Activated CD4-positive, alpha-beta memory T cell treated with anti-CD3 and anti-CD28 coated beads, Interleukin-2, amount 10 ng/mL, durations not matched to agents 7 days and 5 days (primary cell): ENCODE measurements at regions not wholly inside any gene's neighbourhood (a gene's known extent, or its start where the extent isn't known, plus 50 kb on each side); places are given as distances from the start of the nearest gene placed in this dataset.

Experiments used
- CTCF ChIA-PET: fragments of 350-600 bp; sonication (Branson Sonifier 250); formaldehyde crosslinking; loops from one replicate; lab custom pipeline; 2021; ENCODE audit warnings: antibody characterized with exemption, inconsistent platforms; lab: Charles Lee
- POLR2A ChIA-PET: fragments of 350-600 bp; sonication (Branson Sonifier 250); formaldehyde crosslinking; loops from one replicate; lab custom pipeline; 2021; ENCODE audit warnings: antibody characterized with exemption; lab: Charles Lee
- DNase-seq: peaks from one replicate; pipeline ENCODE4 v3.0.0-alpha.2; 2020
- H3K27ac Mint-ChIP-seq: one replicate; pipeline ENCODE4 v1.8.0; 2021; ENCODE audit warnings: mild to moderate bottlenecking, mixed read lengths
- H3K27me3 Mint-ChIP-seq: one replicate; pipeline ENCODE4 v1.8.0; 2021; ENCODE audit warnings: mixed read lengths
- H3K36me3 Mint-ChIP-seq: one replicate; pipeline ENCODE4 v1.8.0; 2021; ENCODE audit warnings: low read depth, mixed read lengths
- H3K4me1 Mint-ChIP-seq: one replicate; pipeline ENCODE4 v1.8.0; 2021; ENCODE audit warnings: mixed read lengths
- H3K4me3 Mint-ChIP-seq: one replicate; pipeline ENCODE4 v1.8.0; 2021; ENCODE audit warnings: mild to moderate bottlenecking, mixed read lengths
- H3K9me3 Mint-ChIP-seq: one replicate; pipeline ENCODE4 v1.8.0; 2021; ENCODE audit warnings: mixed read lengths

GRCh38 chr1:181425566-181425965 lies 57.8 kb upstream of the CACNA1E start:
- Mint-ChIP-seq H3K36me3 (no peaks in the 10 kb centered on the region), H3K9me3 (no peaks in the 10 kb centered on the region), H3K4me1 (peaks cover 4% of the 10 kb centered on the region), H3K27me3 (peaks cover 13% of the 10 kb centered on the region), H3K27ac (no peak overlapping the region), H3K4me3 (no peak overlapping the region)
- POLR2A ChIA-PET: no interaction called here
- CTCF ChIA-PET: interaction anchor here (0.7 to 1.7 kb wide), 25 partner anchors 9 to 433 kb away, joined by 3 to 53 read pairs (median 4); no protein-coding TSS in a partner anchor
- DNase-seq: no peak

GRCh38 chr1:181429462-181429861 lies 53.9 kb upstream of the CACNA1E start:
- Mint-ChIP-seq H3K9me3 (no peaks in the 10 kb centered on the region), H3K36me3 (no peaks in the 10 kb centered on the region), H3K4me3 (no peak overlapping the region), H3K27ac (no peak overlapping the region), H3K4me1 (peaks cover 4% of the 10 kb centered on the region), H3K27me3 (peaks cover 20% of the 10 kb centered on the region)
- POLR2A ChIA-PET: no interaction called here
- DNase-seq: no peak
- CTCF ChIA-PET: interaction anchor here (0.9 to 2.1 kb wide), 2 partner anchors 12 to 239 kb away, joined by 3 to 12 read pairs; no protein-coding TSS in a partner anchor

- CTCF ChIA-PET: interaction anchor here (0.6 to 2.1 kb wide), 3 partner anchors 26 to 240 kb away, joined by 3 to 12 read pairs (median 4); no protein-coding TSS in a partner anchor
- H3K4me3 Mint-ChIP-seq: no peak overlapping the region
- H3K36me3 Mint-ChIP-seq: no peaks in the 10 kb centered on the region
- POLR2A ChIA-PET: no interaction called here
- no peaks in the 10 kb centered on the region for H3K4me1 Mint-ChIP-seq
- no peaks in the 10 kb centered on the region for H3K9me3 Mint-ChIP-seq
- DNase-seq: no peak
- peaks cover 21% of the 10 kb centered on the region for H3K27me3 Mint-ChIP-seq
- no peak overlapping the region for H3K27ac Mint-ChIP-seq
These were observed 53.1 kb upstream of the CACNA1E start for GRCh38 chr1:181430015-181430885.
